AG09309 (cell line): ENCODE measurements at regions not wholly inside any gene's neighbourhood (a gene's known extent, or its start where the extent isn't known, plus 50 kb on each side); places are given as distances from the start of the nearest gene placed in this dataset.

ENCODE experiments used
- DNase-seq: peaks from one replicate; pipeline ENCODE4 v3.0.0-alpha.2; 2010; ENCODE audit warnings: low read depth
- H3K4me3 ChIP-seq: 2 replicates; pipeline ENCODE4 v1.5.1; 2011; ENCODE audit warnings: mild to moderate bottlenecking, low read depth, low read length, moderate library complexity; ENCODE audit not compliant: control insufficient read depth
- CTCF ChIP-seq: IDR thresholded peaks from 2 replicates; pipeline ENCODE4 v1.5.1; 2011; ENCODE audit warnings: mild to moderate bottlenecking, low read depth, low read length, inconsistent platforms; ENCODE audit not compliant: insufficient read depth, control insufficient read depth; ENCODE audit errors: missing control alignments

GRCh38 chr4:115780268-115780667, 666.8 kb upstream of the NDST4 start:
- no peak for DNase-seq
- no peak overlapping the region for H3K4me3 ChIP-seq
- TF ChIP-seq CTCF = no peak

GRCh38 chr4:115770046-115770543, 656.7 kb upstream of the NDST4 start:
- DNase-seq = no peak
- TF ChIP-seq CTCF = no peak

GRCh38 chr4:115769396-115769795, 656.0 kb upstream of the NDST4 start:
- DNase-seq = no peak
- no peak overlapping the region for H3K4me3 ChIP-seq
- TF ChIP-seq CTCF = no peak

More at GRCh38 chr4:115770046-115770543, 656.7 kb upstream of the NDST4 start:
- no peak overlapping the region for H3K4me3 ChIP-seq

GRCh38 chr4:115763051-115763450, 649.6 kb upstream of the NDST4 start:
- TF ChIP-seq CTCF = no peak
- no peak overlapping the region for H3K4me3 ChIP-seq
- DNase-seq = no peak

- DNase-seq = no peak
- H3K4me3 ChIP-seq = no peak overlapping the region
- no peak for TF ChIP-seq CTCF
These were observed 645.8 kb upstream of the NDST4 start for GRCh38 chr4:115759231-115759630.

GRCh38 chr4:115749404-115749803, 636.0 kb upstream of the NDST4 start:
- H3K4me3 ChIP-seq = no peak overlapping the region
- TF ChIP-seq CTCF = no peak
- DNase-seq = no peak

GRCh38 chr4:115740806-115741205, 627.4 kb upstream of the NDST4 start:
- TF ChIP-seq CTCF = no peak
- H3K4me3 ChIP-seq = no peak overlapping the region
- DNase-seq = no peak
